Uterus (tissue), 3 donors: ENCODE measurements at regions not wholly inside any gene's neighbourhood (a gene's known extent, or its start where the extent isn't known, plus 50 kb on each side); places are given as distances from the start of the nearest gene placed in this dataset.

ENCODE experiments used
- DNase-seq, 2 donors: peaks; one replicate each; pipeline ENCODE4 v3.0.0-alpha.2; 2019 to 2020
- H3K27ac ChIP-seq, 2 donors: fragments of 200-600 bp; sonication (generic); 1 replicate in 1 of 2; 2 replicates in 1 of 2; pipeline ENCODE4 v1.5.1; 2016 to 2018
- H3K27me3 ChIP-seq, 2 donors: fragments of 200-600 bp; sonication (generic); one replicate each; pipeline ENCODE4 v1.5.1; 2018 to 2019; ENCODE audit warnings: control low read depth in 1 of 2
- H3K36me3 ChIP-seq, 2 donors: fragments of 200-600 bp; sonication (generic); one replicate each; pipeline ENCODE4 v1.5.1; 2019; ENCODE audit warnings: control low read depth in 1 of 2
- H3K4me1 ChIP-seq, 2 donors: fragments of 200-600 bp; sonication (generic); one replicate each; pipeline ENCODE4 v1.5.1; 2018 to 2019; ENCODE audit warnings: control low read depth in 1 of 2
- H3K4me3 ChIP-seq, 2 donors: fragments of 200-600 bp; sonication (generic); 1 replicate in 1 of 2; 2 replicates in 1 of 2; pipeline ENCODE4 v1.5.1; 2018 to 2019; ENCODE audit warnings: mild to moderate bottlenecking in 1 of 2
- H3K9me3 ChIP-seq, 2 donors: fragments of 200-600 bp; sonication (generic); one replicate each; pipeline ENCODE4 v1.5.1; 2019; ENCODE audit warnings: control low read depth in 1 of 2
- CTCF ChIP-seq, 4 experiments: fragments of 200-600 bp in 2 of 4; fragments of 450-650 bp in 2 of 4; sonication (generic) in 2 of 4; IDR thresholded peaks; one replicate each; pipeline ENCODE4 v1.5.1; 2016 to 2019; ENCODE audit warnings: antibody characterized with exemption in 4 of 4, mild to moderate bottlenecking in 2 of 4, moderate library complexity in 1 of 4
- POLR2A ChIP-seq, 2 donors: fragments of 450-650 bp; IDR thresholded peaks; one replicate each; pipeline ENCODE4 v1.6.1; 2016; ENCODE audit warnings: antibody characterized with exemption in 2 of 2, mild to moderate bottlenecking in 1 of 2, moderate library complexity in 1 of 2
- intact Hi-C: fragments of 100-400 bp; cut with DNase I; formaldehyde crosslinking; loops from one replicate; pipeline ENCODE4 v1.15.1; 2023; ENCODE audit warnings: low total_unique reads
- donor health status: DM: yes; HTN: yes; CAD: no.

GRCh38 chr4:107265859-107266258, 229.7 kb upstream of the DKK2 start:
- TF ChIP-seq CTCF (IDR thresholded peaks at IDR 0.05) (no peak), POLR2A (IDR thresholded peaks at IDR 0.05) (no peak)
- intact Hi-C loops, result no loop called here
- no peaks in the 10 kb centered on the region for H3K36me3 ChIP-seq
- no peak for DNase-seq
- H3K4me3 ChIP-seq, result no peak overlapping the region
- H3K4me1 ChIP-seq, result no peaks in the 10 kb centered on the region
- H3K27ac ChIP-seq, result no peak overlapping the region
- H3K27me3 ChIP-seq, result no peaks in the 10 kb centered on the region
- no peaks in the 10 kb centered on the region for H3K9me3 ChIP-seq

GRCh38 chr4:107261241-107261874, 225.2 kb upstream of the DKK2 start:
- Histone ChIP-seq H3K4me1 (no peaks in the 10 kb centered on the region), H3K4me3 (no peak overlapping the region), H3K36me3 (no peaks in the 10 kb centered on the region), H3K9me3 (no peaks in the 10 kb centered on the region), H3K27ac (no peak overlapping the region), H3K27me3 (no peaks in the 10 kb centered on the region)
- intact Hi-C loops, result no loop called here
- DNase-seq, result no peak
- TF ChIP-seq CTCF (IDR thresholded peaks at IDR 0.05), result no peak
- TF ChIP-seq POLR2A (IDR thresholded peaks at IDR 0.05), result no peak

- no peaks in the 10 kb centered on the region for H3K4me1 ChIP-seq
- TF ChIP-seq POLR2A (IDR thresholded peaks at IDR 0.05) (no peak), CTCF (IDR thresholded peaks at IDR 0.05) (no peak)
Observed at GRCh38 chr4:107258359-107258758, 222.2 kb upstream of the DKK2 start.

GRCh38 chr4:107255596-107255995, 219.5 kb upstream of the DKK2 start:
- no peaks in the 10 kb centered on the region for H3K36me3 ChIP-seq
- TF ChIP-seq POLR2A (IDR thresholded peaks at IDR 0.05) (no peak), CTCF (IDR thresholded peaks at IDR 0.05) (no peak)
- no peaks in the 10 kb centered on the region for H3K4me1 ChIP-seq
- H3K27ac ChIP-seq, result no peak overlapping the region
- H3K27me3 ChIP-seq, result no peaks in the 10 kb centered on the region
- intact Hi-C loops, result no loop called here
- DNase-seq, result no peak
- H3K9me3 ChIP-seq, result no peaks in the 10 kb centered on the region
- H3K4me3 ChIP-seq, result no peak overlapping the region

More at GRCh38 chr4:107258359-107258758, 222.2 kb upstream of the DKK2 start:
- H3K36me3 ChIP-seq, result no peaks in the 10 kb centered on the region
- DNase-seq, result no peak
- H3K27ac ChIP-seq, result no peak overlapping the region
- intact Hi-C loops, result no loop called here
- no peaks in the 10 kb centered on the region for H3K9me3 ChIP-seq
- H3K4me3 ChIP-seq, result no peak overlapping the region
- no peaks in the 10 kb centered on the region for H3K27me3 ChIP-seq

- Histone ChIP-seq H3K4me3 (no peak overlapping the region), H3K36me3 (no peaks in the 10 kb centered on the region), H3K4me1 (no peaks in the 10 kb centered on the region), H3K27me3 (no peaks in the 10 kb centered on the region), H3K27ac (no peak overlapping the region), H3K9me3 (no peaks in the 10 kb centered on the region)
- intact Hi-C loops, result no loop called here
- DNase-seq, result no peak
- TF ChIP-seq POLR2A (IDR thresholded peaks at IDR 0.05) (no peak), CTCF (IDR thresholded peaks at IDR 0.05) (no peak)
Observed at GRCh38 chr4:107255114-107255513, 219.0 kb upstream of the DKK2 start.
